ENCODE measurements at regions not wholly inside any gene's neighbourhood (a gene's known extent, or its start where the extent isn't known, plus 50 kb on each side); places are given as distances from the start of the nearest gene placed in this dataset.

DNA sequence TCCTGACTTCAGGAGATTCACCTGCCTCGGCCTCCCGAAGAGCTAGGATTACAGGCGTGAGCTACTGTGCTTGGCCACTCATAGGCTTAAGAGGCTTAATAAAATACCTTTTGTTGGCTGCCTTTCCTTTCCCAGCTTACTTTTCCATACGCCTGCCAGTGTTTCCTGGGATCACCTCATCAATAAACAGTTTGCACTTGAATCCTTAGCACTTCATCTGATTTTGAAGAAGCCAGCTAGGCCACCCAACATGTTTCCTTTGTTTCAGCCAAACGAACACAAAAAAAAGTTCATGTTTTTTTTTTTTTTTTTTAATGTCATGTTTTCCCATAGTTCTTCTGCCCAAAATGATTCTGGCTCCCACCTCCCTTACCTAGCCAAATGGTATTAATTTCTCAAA, 92.3 kb downstream of the RAP2B start:
- TF ChIP-seq, protein P1, sequence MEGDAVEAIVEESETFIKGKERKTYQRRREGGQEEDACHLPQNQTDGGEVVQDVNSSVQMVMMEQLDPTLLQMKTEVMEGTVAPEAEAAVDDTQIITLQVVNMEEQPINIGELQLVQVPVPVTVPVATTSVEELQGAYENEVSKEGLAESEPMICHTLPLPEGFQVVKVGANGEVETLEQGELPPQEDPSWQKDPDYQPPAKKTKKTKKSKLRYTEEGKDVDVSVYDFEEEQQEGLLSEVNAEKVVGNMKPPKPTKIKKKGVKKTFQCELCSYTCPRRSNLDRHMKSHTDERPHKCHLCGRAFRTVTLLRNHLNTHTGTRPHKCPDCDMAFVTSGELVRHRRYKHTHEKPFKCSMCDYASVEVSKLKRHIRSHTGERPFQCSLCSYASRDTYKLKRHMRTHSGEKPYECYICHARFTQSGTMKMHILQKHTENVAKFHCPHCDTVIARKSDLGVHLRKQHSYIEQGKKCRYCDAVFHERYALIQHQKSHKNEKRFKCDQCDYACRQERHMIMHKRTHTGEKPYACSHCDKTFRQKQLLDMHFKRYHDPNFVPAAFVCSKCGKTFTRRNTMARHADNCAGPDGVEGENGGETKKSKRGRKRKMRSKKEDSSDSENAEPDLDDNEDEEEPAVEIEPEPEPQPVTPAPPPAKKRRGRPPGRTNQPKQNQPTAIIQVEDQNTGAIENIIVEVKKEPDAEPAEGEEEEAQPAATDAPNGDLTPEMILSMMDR (IDR thresholded peaks at IDR 0.05), result no peak
- no peak for TF ChIP-seq POLR2A (IDR thresholded peaks at IDR 0.05)

Measured in breast epithelium (tissue), 3 donors.